Smooth muscle cell (in vitro differentiated cells): ENCODE measurements at regions not wholly inside any gene's neighbourhood (a gene's known extent, or its start where the extent isn't known, plus 50 kb on each side); places are given as distances from the start of the nearest gene placed in this dataset.

ENCODE experiments used
- DNase-seq: peaks from one replicate; lab custom pipeline; 2025; ENCODE audit not compliant: unreplicated experiment; lab: John Stamatoyannopoulos, UW
- H2AFZ ChIP-seq: fragments of 200-600 bp; sonication (generic); 2 replicates; pipeline ENCODE4 v1.6.0; 2016; ENCODE audit warnings: antibody characterized with exemption, low read depth, mild to moderate bottlenecking
- H3F3A ChIP-seq: fragments of 200-600 bp; sonication (generic); 2 replicates; pipeline ENCODE4 v1.6.0; 2017; ENCODE audit warnings: antibody characterized with exemption, low read depth
- H3K27ac ChIP-seq: fragments of 200-600 bp; sonication (generic); 2 replicates; pipeline ENCODE4 v1.5.1; 2016; ENCODE audit warnings: low read depth, mild to moderate bottlenecking
- H3K27me3 ChIP-seq: fragments of 200-600 bp; sonication (generic); 2 replicates; pipeline ENCODE4 v1.6.1; 2016; ENCODE audit warnings: low read depth, mild to moderate bottlenecking
- H3K36me3 ChIP-seq: fragments of 200-600 bp; sonication (generic); 2 replicates; pipeline ENCODE4 v1.5.1; 2016; ENCODE audit warnings: low read depth
- H3K4me1 ChIP-seq: fragments of 200-600 bp; sonication (generic); 2 replicates; pipeline ENCODE4 v1.5.1; 2016; ENCODE audit warnings: low read depth
- H3K4me2 ChIP-seq: fragments of 200-600 bp; sonication (generic); 2 replicates; pipeline ENCODE4 v1.6.0; 2016; ENCODE audit warnings: mild to moderate bottlenecking
- H3K4me3 ChIP-seq: fragments of 200-600 bp; sonication (generic); 2 replicates; pipeline ENCODE4 v1.5.1; 2016; ENCODE audit warnings: mild to moderate bottlenecking
- H3K79me2 ChIP-seq: fragments of 200-600 bp; sonication (generic); 2 replicates; pipeline ENCODE4 v1.6.0; 2016; ENCODE audit warnings: low read depth, mild to moderate bottlenecking
- H3K9ac ChIP-seq: fragments of 200-600 bp; sonication (generic); 2 replicates; pipeline ENCODE4 v1.6.0; 2016; ENCODE audit warnings: low read depth
- H3K9me3 ChIP-seq: fragments of 200-600 bp; sonication (generic); replicated peaks from 2 replicates; pipeline ENCODE4 v1.5.1; 2016; ENCODE audit warnings: low read depth
- H4K20me1 ChIP-seq: fragments of 200-600 bp; sonication (generic); 2 replicates; pipeline ENCODE4 v1.6.0; 2016; ENCODE audit warnings: low read depth
- CTCF ChIP-seq: fragments of 200-600 bp; sonication (generic); IDR thresholded peaks from 2 replicates; pipeline ENCODE4 v1.5.1; 2017; ENCODE audit warnings: borderline replicate concordance, mild to moderate bottlenecking, antibody characterized with exemption; ENCODE audit not compliant: insufficient read depth, poor library complexity, severe bottlenecking
- WGBS: methylation state at CpG from one replicate; pipeline ENCODE4 v1.1.7; 2016; ENCODE audit warnings: low lambda C conversion rate; 5-methylcytosine and 5-hydroxymethylcytosine counted together

- no peaks in the 10 kb centered on the region for H3K36me3 ChIP-seq
- no peak overlapping the region for H2AFZ ChIP-seq
- no peaks in the 10 kb centered on the region for H4K20me1 ChIP-seq
- no peaks in the 10 kb centered on the region for H3K9me3 ChIP-seq
- H3K9ac ChIP-seq, result no peak overlapping the region
- no peaks in the 10 kb centered on the region for H3K4me1 ChIP-seq
- H3F3A ChIP-seq, result no peaks in the 10 kb centered on the region
- no peaks in the 10 kb centered on the region for H3K79me2 ChIP-seq
- no peaks in the 10 kb centered on the region for H3K27me3 ChIP-seq
- no peak for TF ChIP-seq CTCF
- WGBS, result 80% methylated on average over 2 of the region's 2 CpGs
- no peak overlapping the region for H3K4me3 ChIP-seq
- no peak for DNase-seq
- H3K27ac ChIP-seq, result no peak overlapping the region
- no peak overlapping the region for H3K4me2 ChIP-seq
Measured at GRCh38 chr2:181326661-181327060, 130.5 kb upstream of the ITGA4 start.

GRCh38 chr2:181330286-181330685, 126.9 kb upstream of the ITGA4 start:
- 83% methylated on average over 1 of the region's 1 CpG for WGBS
- Histone ChIP-seq H3K4me1 (peaks cover 3% of the 10 kb centered on the region), H2AFZ (no peak overlapping the region), H4K20me1 (no peaks in the 10 kb centered on the region), H3K9me3 (no peaks in the 10 kb centered on the region), H3K36me3 (no peaks in the 10 kb centered on the region), H3K9ac (no peak overlapping the region), H3K27ac (no peak overlapping the region), H3K4me3 (no peak overlapping the region), H3K27me3 (no peaks in the 10 kb centered on the region), H3F3A (no peaks in the 10 kb centered on the region), H3K4me2 (no peak overlapping the region), H3K79me2 (no peaks in the 10 kb centered on the region)
- no peak for TF ChIP-seq CTCF
- no peak for DNase-seq

- H3K4me3 ChIP-seq, result no peak overlapping the region
- no peak overlapping the region for H2AFZ ChIP-seq
- H3K36me3 ChIP-seq, result no peaks in the 10 kb centered on the region
- no peak overlapping the region for H3K27ac ChIP-seq
- H3K9me3 ChIP-seq, result no peaks in the 10 kb centered on the region
- H3K4me1 ChIP-seq, result peaks cover 3% of the 10 kb centered on the region
- WGBS, result 81% methylated on average over 3 of the region's 3 CpGs
- H3K27me3 ChIP-seq, result no peaks in the 10 kb centered on the region
- no peaks in the 10 kb centered on the region for H3F3A ChIP-seq
- H3K79me2 ChIP-seq, result no peaks in the 10 kb centered on the region
- H3K9ac ChIP-seq, result no peak overlapping the region
- H4K20me1 ChIP-seq, result no peaks in the 10 kb centered on the region
- H3K4me2 ChIP-seq, result no peak overlapping the region
- TF ChIP-seq CTCF, result no peak
- DNase-seq, result no peak
Measured at GRCh38 chr2:181332044-181332605, 125.1 kb upstream of the ITGA4 start.

GRCh38 chr2:181334158-181334826, 122.9 kb upstream of the ITGA4 start:
- Histone ChIP-seq H4K20me1 (no peaks in the 10 kb centered on the region), H3K4me3 (no peak overlapping the region), H3K9ac (no peak overlapping the region), H2AFZ (no peak overlapping the region), H3K27ac (no peak overlapping the region), H3K4me2 (no peak overlapping the region), H3F3A (no peaks in the 10 kb centered on the region), H3K4me1 (peaks cover 3% of the 10 kb centered on the region), H3K79me2 (no peaks in the 10 kb centered on the region), H3K9me3 (no peaks in the 10 kb centered on the region), H3K36me3 (no peaks in the 10 kb centered on the region), H3K27me3 (no peaks in the 10 kb centered on the region)
- no peak for TF ChIP-seq CTCF
- no peak for DNase-seq
- WGBS, result 96% methylated on average over 4 of the region's 4 CpGs
